Hepatocyte (in vitro differentiated cells): ENCODE measurements at regions not wholly inside any gene's neighbourhood (a gene's known extent, or its start where the extent isn't known, plus 50 kb on each side); places are given as distances from the start of the nearest gene placed in this dataset.

Experiments used
- DNase-seq: peaks from one replicate; pipeline ENCODE4 v3.0.0-alpha.2; 2016; ENCODE audit warnings: low spot score
- H2AFZ ChIP-seq: fragments of 200-600 bp; sonication (generic); 2 replicates; pipeline ENCODE4 v1.6.0; 2016; ENCODE audit warnings: antibody characterized with exemption, mild to moderate bottlenecking
- H3K27ac ChIP-seq: fragments of 200-600 bp; sonication (generic); 2 replicates; pipeline ENCODE4 v1.5.1; 2016; ENCODE audit warnings: mild to moderate bottlenecking
- H3K27me3 ChIP-seq: fragments of 200-600 bp; sonication (generic); 2 replicates; pipeline ENCODE4 v1.6.1; 2016
- H3K36me3 ChIP-seq: fragments of 200-600 bp; sonication (generic); replicated peaks from 2 replicates; pipeline ENCODE4 v1.5.1; 2016; ENCODE audit warnings: low read depth; ENCODE audit not compliant: insufficient read depth
- H3K4me1 ChIP-seq: fragments of 200-600 bp; sonication (generic); 2 replicates; pipeline ENCODE4 v1.5.1; 2016; ENCODE audit warnings: mild to moderate bottlenecking, moderate library complexity; ENCODE audit not compliant: insufficient read depth
- H3K4me2 ChIP-seq: fragments of 200-600 bp; sonication (generic); 2 replicates; pipeline ENCODE4 v1.6.0; 2016
- H3K4me3 ChIP-seq: fragments of 200-600 bp; sonication (generic); 2 replicates; pipeline ENCODE4 v1.5.1; 2016; ENCODE audit warnings: mild to moderate bottlenecking
- H3K79me2 ChIP-seq: fragments of 200-600 bp; sonication (generic); 2 replicates; pipeline ENCODE4 v1.6.0; 2017; ENCODE audit warnings: mild to moderate bottlenecking
- H3K9me2 ChIP-seq: fragments of 200-600 bp; sonication (generic); replicated peaks from 2 replicates; pipeline ENCODE4 v1.6.0; 2017; ENCODE audit warnings: mild to moderate bottlenecking; ENCODE audit not compliant: insufficient read depth
- H3K9me3 ChIP-seq: fragments of 200-600 bp; sonication (generic); 2 replicates; pipeline ENCODE4 v1.5.1; 2016; ENCODE audit warnings: low read depth, mild to moderate bottlenecking
- H4K20me1 ChIP-seq: fragments of 200-600 bp; sonication (generic); 2 replicates; pipeline ENCODE4 v1.6.0; 2016; ENCODE audit warnings: mild to moderate bottlenecking; ENCODE audit not compliant: insufficient read depth, poor library complexity, severe bottlenecking
- CTCF ChIP-seq: fragments of 200-600 bp; sonication (generic); IDR thresholded peaks from 2 replicates; pipeline ENCODE4 v1.5.1; 2016; ENCODE audit warnings: antibody characterized with exemption, mild to moderate bottlenecking; ENCODE audit not compliant: poor library complexity
- EZH2 ChIP-seq: fragments of 200-600 bp; sonication (generic); IDR thresholded peaks from 2 replicates; pipeline ENCODE4 v1.6.1; 2016; ENCODE audit warnings: antibody characterized with exemption, mild to moderate bottlenecking, borderline replicate concordance
- EZH2phosphoT487 ChIP-seq: fragments of 200-600 bp; sonication (generic); IDR thresholded peaks from one replicate; pipeline ENCODE4 v1.6.1; 2018; ENCODE audit warnings: antibody characterized with exemption, mild to moderate bottlenecking, low read depth, moderate library complexity; ENCODE audit not compliant: unreplicated experiment, severe bottlenecking
- WGBS: methylation state at CpG from one replicate; pipeline ENCODE4 v1.1.6; 2016; ENCODE audit warnings: low lambda C conversion rate; ENCODE audit errors: missing lambda C conversion rate; 5-methylcytosine and 5-hydroxymethylcytosine counted together

GRCh38 chr4:12548678-12549077 is 935.5 kb downstream of the RAB28 start:
- no peak overlapping the region for H3K4me3 ChIP-seq
- no peak overlapping the region for H2AFZ ChIP-seq
- no peak overlapping the region for H3K4me2 ChIP-seq
- H3K79me2 ChIP-seq: no peaks in the 10 kb centered on the region
- no peak for DNase-seq
- no peaks in the 10 kb centered on the region for H4K20me1 ChIP-seq
- H3K27ac ChIP-seq: no peak overlapping the region
- 66% methylated on average over 4 of the region's 4 CpGs for WGBS
- H3K36me3 ChIP-seq: no peaks in the 10 kb centered on the region
- H3K9me3 ChIP-seq: no peaks in the 10 kb centered on the region
- TF ChIP-seq EZH2phosphoT487 (no peak), EZH2 (no peak)
- H3K9me2 ChIP-seq: no peaks in the 10 kb centered on the region
- H3K27me3 ChIP-seq: no peaks in the 10 kb centered on the region
- H3K4me1 ChIP-seq: no peaks in the 10 kb centered on the region

DNA sequence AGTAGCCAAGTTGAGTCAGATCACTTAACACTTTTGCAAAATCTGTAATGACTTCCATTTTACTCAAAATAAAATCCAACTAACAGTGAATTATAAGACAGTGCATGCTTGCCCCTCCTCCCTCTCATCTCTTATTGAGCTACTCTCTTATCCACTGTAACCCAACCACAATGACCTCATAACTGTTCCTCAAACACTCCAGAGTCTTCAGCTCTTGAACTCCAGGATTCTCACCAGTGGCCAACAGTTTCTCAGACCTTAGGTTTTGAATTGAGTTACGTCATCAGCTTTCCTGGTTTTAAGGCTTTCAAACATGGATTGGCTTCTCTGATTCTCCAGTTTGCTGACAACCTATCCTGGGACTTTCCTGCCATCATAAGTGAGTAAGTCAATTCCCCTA is 938.3 kb downstream of the RAB28 start:
- DNase-seq: no peak
- Histone ChIP-seq H3K9me2 (no peaks in the 10 kb centered on the region), H3K79me2 (no peaks in the 10 kb centered on the region), H3K4me2 (no peak overlapping the region), H3K4me1 (no peaks in the 10 kb centered on the region), H3K27me3 (no peaks in the 10 kb centered on the region), H3K4me3 (no peak overlapping the region), H3K9me3 (no peaks in the 10 kb centered on the region), H2AFZ (no peak overlapping the region), H3K27ac (no peak overlapping the region), H3K36me3 (no peaks in the 10 kb centered on the region), H4K20me1 (no peaks in the 10 kb centered on the region)
- 64% methylated on average over 1 of the region's 1 CpG for whole genome bisulfite sequencing
- TF ChIP-seq EZH2 (no peak), EZH2phosphoT487 (no peak), CTCF (no peak)

- no peaks in the 10 kb centered on the region for H4K20me1 ChIP-seq
- no peak overlapping the region for H3K4me3 ChIP-seq
- H3K36me3 ChIP-seq: no peaks in the 10 kb centered on the region
- no peaks in the 10 kb centered on the region for H3K27me3 ChIP-seq
- no peaks in the 10 kb centered on the region for H3K9me2 ChIP-seq
- no peaks in the 10 kb centered on the region for H3K4me1 ChIP-seq
- H3K4me2 ChIP-seq: no peak overlapping the region
- H2AFZ ChIP-seq: no peak overlapping the region
- WGBS: 92% methylated on average over 17 of the region's 17 CpGs
- TF ChIP-seq EZH2 (no peak), CTCF (no peak), EZH2phosphoT487 (no peak)
- H3K9me3 ChIP-seq: no peaks in the 10 kb centered on the region
- no peak overlapping the region for H3K27ac ChIP-seq
- DNase-seq: no peak
- H3K79me2 ChIP-seq: no peaks in the 10 kb centered on the region
These were observed 946.0 kb downstream of the RAB28 start for GRCh38 chr4:12538162-12538561.

- WGBS: 97% methylated on average over 1 of the region's 1 CpG
- H3K4me3 ChIP-seq: no peak overlapping the region
- H3K4me1 ChIP-seq: no peaks in the 10 kb centered on the region
- no peak overlapping the region for H3K4me2 ChIP-seq
- no peaks in the 10 kb centered on the region for H3K27me3 ChIP-seq
- no peak overlapping the region for H2AFZ ChIP-seq
- H4K20me1 ChIP-seq: no peaks in the 10 kb centered on the region
- H3K9me2 ChIP-seq: no peaks in the 10 kb centered on the region
- H3K9me3 ChIP-seq: no peaks in the 10 kb centered on the region
- no peaks in the 10 kb centered on the region for H3K36me3 ChIP-seq
- TF ChIP-seq CTCF: no peak
- DNase-seq: no peak
- no peaks in the 10 kb centered on the region for H3K79me2 ChIP-seq
- H3K27ac ChIP-seq: no peak overlapping the region
These were observed 949.5 kb downstream of the RAB28 start for GRCh38 chr4:12534684-12535083.
